A549 (cell line): ENCODE measurements at regions not wholly inside any gene's neighbourhood (a gene's known extent, or its start where the extent isn't known, plus 50 kb on each side); places are given as distances from the start of the nearest gene placed in this dataset.

Experiments used
- CBX2 ChIP-seq: fragments of 200-600 bp; sonication (generic); IDR thresholded peaks from 2 replicates; pipeline ENCODE4 v1.6.1; 2016; ENCODE audit warnings: low read depth, mild to moderate bottlenecking, borderline replicate concordance
- CHD2 ChIP-seq: fragments of 150-350 bp; IDR thresholded peaks from 2 replicates; pipeline ENCODE4 v1.6.1; 2014; ENCODE audit warnings: low read length; ENCODE audit not compliant: partially characterized antibody
- CTCF ChIP-seq: fragments of >200 bp; sonication (Bioruptor Twin); formaldehyde crosslinking; IDR thresholded peaks from 3 replicates; pipeline ENCODE4 v1.5.1; 2016
- POLR2A ChIP-seq: IDR thresholded peaks from 2 replicates; pipeline ENCODE4 v1.6.1; 2012; ENCODE audit warnings: mild to moderate bottlenecking, low read length

- TF ChIP-seq POLR2A, result no peak
- no peak for TF ChIP-seq CTCF
- no peak for TF ChIP-seq CHD2
- no peak for TF ChIP-seq CBX2
Measured at GRCh38 chr11:24311974-24312373, 184.9 kb upstream of the LUZP2 start.
